ENCODE measurements at regions not wholly inside any gene's neighbourhood (a gene's known extent, or its start where the extent isn't known, plus 50 kb on each side); places are given as distances from the start of the nearest gene placed in this dataset.

DNA sequence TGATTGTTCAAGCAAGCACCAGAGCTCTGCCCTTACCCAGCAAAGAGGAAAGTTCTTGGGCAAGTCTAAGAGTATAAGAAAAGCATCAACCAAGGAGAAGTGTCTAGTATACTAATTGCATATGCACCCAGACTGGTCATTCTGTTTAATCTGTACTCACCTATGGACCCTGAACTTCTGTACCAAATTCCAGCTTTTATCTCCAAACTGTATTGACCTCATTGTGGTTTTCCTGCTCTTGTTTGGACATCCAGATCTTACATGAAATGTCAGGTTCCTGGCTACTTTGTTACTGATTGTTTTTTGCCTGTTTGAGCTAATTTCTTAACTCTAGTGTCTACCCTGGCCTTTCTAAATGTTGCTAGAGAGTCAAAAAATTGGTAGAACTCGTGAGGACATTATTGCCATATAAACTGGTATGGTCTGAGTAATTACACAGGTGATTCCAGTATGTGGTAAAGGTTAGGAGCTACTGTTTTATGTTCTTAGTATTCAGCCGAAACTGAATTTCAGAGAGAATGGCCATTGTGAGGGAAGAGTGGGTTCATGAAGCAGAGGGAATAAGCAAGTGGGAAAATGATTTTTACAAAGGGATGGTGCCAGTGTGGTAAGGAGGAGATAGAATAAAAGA is 146.3 kb downstream of the HNMT start:
- no peak for DNase-seq (ENCODE audit: low spot score in 2 of 2, unreplicated experiment in 2 of 2)
- TF ChIP-seq, protein P1, sequence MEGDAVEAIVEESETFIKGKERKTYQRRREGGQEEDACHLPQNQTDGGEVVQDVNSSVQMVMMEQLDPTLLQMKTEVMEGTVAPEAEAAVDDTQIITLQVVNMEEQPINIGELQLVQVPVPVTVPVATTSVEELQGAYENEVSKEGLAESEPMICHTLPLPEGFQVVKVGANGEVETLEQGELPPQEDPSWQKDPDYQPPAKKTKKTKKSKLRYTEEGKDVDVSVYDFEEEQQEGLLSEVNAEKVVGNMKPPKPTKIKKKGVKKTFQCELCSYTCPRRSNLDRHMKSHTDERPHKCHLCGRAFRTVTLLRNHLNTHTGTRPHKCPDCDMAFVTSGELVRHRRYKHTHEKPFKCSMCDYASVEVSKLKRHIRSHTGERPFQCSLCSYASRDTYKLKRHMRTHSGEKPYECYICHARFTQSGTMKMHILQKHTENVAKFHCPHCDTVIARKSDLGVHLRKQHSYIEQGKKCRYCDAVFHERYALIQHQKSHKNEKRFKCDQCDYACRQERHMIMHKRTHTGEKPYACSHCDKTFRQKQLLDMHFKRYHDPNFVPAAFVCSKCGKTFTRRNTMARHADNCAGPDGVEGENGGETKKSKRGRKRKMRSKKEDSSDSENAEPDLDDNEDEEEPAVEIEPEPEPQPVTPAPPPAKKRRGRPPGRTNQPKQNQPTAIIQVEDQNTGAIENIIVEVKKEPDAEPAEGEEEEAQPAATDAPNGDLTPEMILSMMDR (IDR thresholded peaks at IDR 0.05; ENCODE audit: unreplicated experiment), result no peak
- Mint-ChIP-seq H3K4me1 (peaks cover 22% of the 10 kb centered on the region), H3K27me3 (ENCODE audit: low read depth) (no peaks in the 10 kb centered on the region), H3K36me3 (peaks cover 18% of the 10 kb centered on the region), H3K27ac (no peak overlapping the region), H3K4me3 (no peak overlapping the region), H3K9me3 (peaks cover 42% of the 10 kb centered on the region)

DNA sequence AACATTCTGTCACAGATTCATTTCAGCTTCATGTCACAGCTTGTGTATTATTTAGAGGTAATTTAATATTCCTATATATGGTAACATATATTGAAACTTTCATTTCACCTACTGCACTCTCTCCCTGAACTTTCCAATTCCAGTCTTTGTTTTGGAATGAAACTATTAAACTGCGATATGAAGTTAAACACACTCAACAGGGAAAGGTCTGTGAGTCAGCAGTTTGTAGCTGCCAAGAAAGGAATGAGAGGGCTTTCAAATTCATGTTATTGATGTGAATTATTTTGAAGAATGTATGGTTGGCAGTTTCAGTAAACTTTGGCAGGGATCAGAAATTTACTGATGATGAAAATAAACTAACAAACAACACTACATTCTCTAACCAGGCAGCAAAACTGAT is 148.3 kb downstream of the HNMT start:
- peaks cover 4% of the 10 kb centered on the region for H3K4me1 Mint-ChIP-seq
- peaks cover 49% of the 10 kb centered on the region for H3K9me3 Mint-ChIP-seq

DNA sequence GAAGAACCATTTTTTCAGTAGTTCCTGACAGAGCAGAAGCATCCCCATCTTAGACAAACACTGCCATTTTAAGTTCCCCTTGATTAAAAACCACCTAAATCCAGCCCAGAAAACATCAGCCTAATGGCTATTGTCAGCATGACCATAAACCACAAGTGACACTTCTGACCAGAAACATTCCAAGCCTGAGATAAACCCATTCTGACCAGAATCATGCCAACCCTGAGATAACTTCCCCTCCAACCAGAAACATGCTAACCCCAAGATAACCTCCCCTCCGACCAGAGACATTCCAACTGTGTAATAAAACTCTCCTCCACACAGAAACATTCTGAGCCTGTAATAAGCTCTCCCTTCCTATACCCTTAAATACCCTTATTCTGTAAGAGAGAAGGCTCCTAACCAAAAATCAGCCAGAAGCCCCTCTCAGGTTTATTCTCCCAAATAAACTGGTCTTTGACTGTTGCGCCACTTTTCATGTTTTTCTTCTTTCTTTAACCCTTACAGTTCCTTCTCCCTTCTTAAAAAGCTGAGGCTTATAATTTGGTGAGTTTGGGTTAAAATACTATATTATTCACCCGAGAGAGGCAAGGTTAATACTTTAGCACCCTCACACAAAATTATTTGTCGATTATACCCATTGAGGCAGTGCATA is 149.7 kb downstream of the HNMT start:
- Mint-ChIP-seq H3K27me3 (ENCODE audit: low read depth) (no peaks in the 10 kb centered on the region), H3K9me3 (peaks cover 49% of the 10 kb centered on the region), H3K36me3 (peaks cover 18% of the 10 kb centered on the region), H3K4me3 (no peak overlapping the region), H3K27ac (no peak overlapping the region), H3K4me1 (no peaks in the 10 kb centered on the region)
- DNase-seq (ENCODE audit: low spot score in 2 of 2, unreplicated experiment in 2 of 2), result no peak
- TF ChIP-seq, protein P1 (IDR thresholded peaks at IDR 0.05; ENCODE audit: unreplicated experiment), result no peak

More for the DNA sequence above, 148.3 kb downstream of the HNMT start:
- peaks cover 18% of the 10 kb centered on the region for H3K36me3 Mint-ChIP-seq
- no peak overlapping the region for H3K4me3 Mint-ChIP-seq
- no peak overlapping the region for H3K27ac Mint-ChIP-seq
- no peak for DNase-seq (ENCODE audit: low spot score in 2 of 2, unreplicated experiment in 2 of 2)
- H3K27me3 Mint-ChIP-seq (ENCODE audit: low read depth), result no peaks in the 10 kb centered on the region
- TF ChIP-seq, protein P1 (IDR thresholded peaks at IDR 0.05; ENCODE audit: unreplicated experiment), result no peak

DNA sequence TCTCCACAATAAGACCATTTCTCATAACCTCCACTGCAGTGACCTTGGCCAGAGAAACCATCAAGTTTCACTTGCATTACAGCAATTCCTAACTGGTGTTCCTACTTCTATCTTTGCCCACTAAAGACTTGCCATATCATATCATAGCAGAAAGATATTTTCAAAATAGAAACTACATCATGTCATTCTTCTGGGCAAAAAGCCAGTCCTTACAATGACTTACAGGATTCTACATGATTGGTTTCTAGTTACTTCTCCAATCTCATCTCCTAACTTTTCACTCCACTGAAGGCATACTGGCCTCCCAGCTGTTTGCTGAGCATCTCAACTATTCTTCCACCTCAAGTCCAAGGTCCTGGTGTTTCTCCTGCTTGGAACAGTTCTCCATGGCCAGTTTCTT is 151.4 kb downstream of the HNMT start:
- Mint-ChIP-seq H3K27ac (no peak overlapping the region), H3K9me3 (peaks cover 41% of the 10 kb centered on the region), H3K4me1 (no peaks in the 10 kb centered on the region), H3K36me3 (peaks cover 13% of the 10 kb centered on the region), H3K27me3 (ENCODE audit: low read depth) (no peaks in the 10 kb centered on the region), H3K4me3 (no peak overlapping the region)
- no peak for DNase-seq (ENCODE audit: low spot score in 2 of 2, unreplicated experiment in 2 of 2)
- TF ChIP-seq, protein P1 (IDR thresholded peaks at IDR 0.05; ENCODE audit: unreplicated experiment), result no peak

DNA sequence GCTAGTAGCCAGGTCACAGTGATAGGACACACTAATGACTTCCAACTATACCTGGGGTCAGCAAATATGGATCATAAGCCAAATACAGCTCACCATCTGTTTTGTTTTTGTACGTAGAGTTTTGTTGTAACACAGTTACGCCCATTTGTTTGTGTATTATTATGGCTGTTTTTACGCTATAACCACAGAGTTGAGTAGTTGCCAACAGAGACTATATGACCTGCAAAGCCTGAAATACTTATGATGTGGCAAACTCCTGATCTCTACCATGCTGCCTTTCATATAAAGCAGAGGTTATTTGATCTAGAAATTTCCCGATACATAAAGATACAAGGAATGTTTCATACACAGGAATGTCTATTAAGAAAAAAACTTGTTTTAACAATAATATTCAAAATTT is 152.2 kb downstream of the HNMT start:
- H3K27me3 Mint-ChIP-seq (ENCODE audit: low read depth), result no peaks in the 10 kb centered on the region
- H3K9me3 Mint-ChIP-seq, result peaks cover 34% of the 10 kb centered on the region
- no peak overlapping the region for H3K27ac Mint-ChIP-seq
- H3K4me1 Mint-ChIP-seq, result no peaks in the 10 kb centered on the region
- TF ChIP-seq, protein P1 (IDR thresholded peaks at IDR 0.05; ENCODE audit: unreplicated experiment), result no peak
- peaks cover 10% of the 10 kb centered on the region for H3K36me3 Mint-ChIP-seq
- H3K4me3 Mint-ChIP-seq, result no peak overlapping the region
- no peak for DNase-seq (ENCODE audit: low spot score in 2 of 2, unreplicated experiment in 2 of 2)
